NB4 (cell line): ENCODE measurements at regions not wholly inside any gene's neighbourhood (a gene's known extent, or its start where the extent isn't known, plus 50 kb on each side); places are given as distances from the start of the nearest gene placed in this dataset.

Source experiments
- MYC ChIP-seq: IDR thresholded peaks from 2 replicates; pipeline ENCODE4 v1.6.1; 2011; ENCODE audit warnings: low read depth, low read length
- POLR2A ChIP-seq: IDR thresholded peaks from 2 replicates; pipeline ENCODE4 v1.6.1; 2011; ENCODE audit warnings: mild to moderate bottlenecking; ENCODE audit not compliant: insufficient read length; ENCODE audit errors: extremely low read depth
- TF ChIP-seq, protein P1 (sequence below): IDR thresholded peaks from 2 replicates; pipeline ENCODE4 v1.6.1; 2011; ENCODE audit warnings: low read depth, low read length
- TF ChIP-seq, protein P2 (sequence below): IDR thresholded peaks from one replicate; pipeline ENCODE4 v1.5.1; 2012; ENCODE audit warnings: low read depth, low read length

DNA sequence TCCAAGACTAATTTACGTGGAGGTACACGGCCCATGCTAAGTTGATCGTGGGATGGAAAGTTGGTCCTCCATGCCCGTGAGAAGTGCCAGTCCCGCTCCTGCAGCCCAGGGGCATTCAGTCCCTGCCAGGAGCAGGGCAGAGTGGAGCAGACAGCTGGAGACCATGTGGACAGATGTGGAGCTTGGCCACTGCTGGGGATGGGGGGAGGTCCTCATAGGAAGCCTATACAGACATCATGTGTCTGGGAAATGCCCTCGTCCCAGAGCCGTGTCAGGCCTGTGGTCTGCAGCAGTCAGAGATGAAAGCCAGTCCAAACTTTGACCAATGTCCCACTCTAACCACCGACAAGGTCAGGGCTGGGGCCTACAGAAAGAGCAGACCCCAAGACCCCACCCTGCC lies 118.4 kb downstream of the CPZ start:
- TF ChIP-seq, protein P1, sequence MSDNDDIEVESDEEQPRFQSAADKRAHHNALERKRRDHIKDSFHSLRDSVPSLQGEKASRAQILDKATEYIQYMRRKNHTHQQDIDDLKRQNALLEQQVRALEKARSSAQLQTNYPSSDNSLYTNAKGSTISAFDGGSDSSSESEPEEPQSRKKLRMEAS: no peak
- no peak for TF ChIP-seq POLR2A
- TF ChIP-seq, protein P2, sequence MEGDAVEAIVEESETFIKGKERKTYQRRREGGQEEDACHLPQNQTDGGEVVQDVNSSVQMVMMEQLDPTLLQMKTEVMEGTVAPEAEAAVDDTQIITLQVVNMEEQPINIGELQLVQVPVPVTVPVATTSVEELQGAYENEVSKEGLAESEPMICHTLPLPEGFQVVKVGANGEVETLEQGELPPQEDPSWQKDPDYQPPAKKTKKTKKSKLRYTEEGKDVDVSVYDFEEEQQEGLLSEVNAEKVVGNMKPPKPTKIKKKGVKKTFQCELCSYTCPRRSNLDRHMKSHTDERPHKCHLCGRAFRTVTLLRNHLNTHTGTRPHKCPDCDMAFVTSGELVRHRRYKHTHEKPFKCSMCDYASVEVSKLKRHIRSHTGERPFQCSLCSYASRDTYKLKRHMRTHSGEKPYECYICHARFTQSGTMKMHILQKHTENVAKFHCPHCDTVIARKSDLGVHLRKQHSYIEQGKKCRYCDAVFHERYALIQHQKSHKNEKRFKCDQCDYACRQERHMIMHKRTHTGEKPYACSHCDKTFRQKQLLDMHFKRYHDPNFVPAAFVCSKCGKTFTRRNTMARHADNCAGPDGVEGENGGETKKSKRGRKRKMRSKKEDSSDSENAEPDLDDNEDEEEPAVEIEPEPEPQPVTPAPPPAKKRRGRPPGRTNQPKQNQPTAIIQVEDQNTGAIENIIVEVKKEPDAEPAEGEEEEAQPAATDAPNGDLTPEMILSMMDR: no peak
- no peak for TF ChIP-seq MYC
